Forelimb muscle (tissue), 1 donor: ENCODE measurements at regions not wholly inside any gene's neighbourhood (a gene's known extent, or its start where the extent isn't known, plus 50 kb on each side); places are given as distances from the start of the nearest gene placed in this dataset.
A peak's percentile ranks its signal among the peaks of the same experiment; 100 is the strongest.

ENCODE experiments used
- DNase-seq: peaks from one replicate; pipeline ENCODE4 v3.0.0-alpha.2; 2013; ENCODE audit warnings: low read depth

- no peak for DNase-seq
Observed at GRCh38 chr9:14395317-14396082, 81.6 kb upstream of the NFIB start.

- DNase-seq: no peak
Observed at GRCh38 chr9:14393418-14393817, 79.5 kb upstream of the NFIB start.

DNA sequence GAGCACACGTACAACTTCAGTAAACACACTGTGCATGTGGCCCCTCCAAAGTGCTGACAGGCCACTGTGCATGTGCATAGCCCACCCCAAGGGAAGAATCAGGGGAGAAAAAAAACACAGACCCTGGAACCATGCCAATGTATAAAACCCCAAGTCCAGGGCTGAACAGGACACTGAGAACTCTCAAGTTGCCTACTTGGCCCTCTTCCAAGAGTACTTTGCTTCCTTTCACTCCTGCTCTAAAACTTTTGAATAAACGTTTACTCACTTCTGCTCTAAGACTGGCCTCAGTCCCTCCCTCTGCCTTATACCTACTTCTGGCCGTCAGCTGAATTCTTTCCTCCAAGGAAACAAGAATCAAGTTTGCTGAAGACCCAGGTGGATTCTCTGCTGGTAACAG, 77.7 kb upstream of the NFIB start:
- no peak for DNase-seq

DNA sequence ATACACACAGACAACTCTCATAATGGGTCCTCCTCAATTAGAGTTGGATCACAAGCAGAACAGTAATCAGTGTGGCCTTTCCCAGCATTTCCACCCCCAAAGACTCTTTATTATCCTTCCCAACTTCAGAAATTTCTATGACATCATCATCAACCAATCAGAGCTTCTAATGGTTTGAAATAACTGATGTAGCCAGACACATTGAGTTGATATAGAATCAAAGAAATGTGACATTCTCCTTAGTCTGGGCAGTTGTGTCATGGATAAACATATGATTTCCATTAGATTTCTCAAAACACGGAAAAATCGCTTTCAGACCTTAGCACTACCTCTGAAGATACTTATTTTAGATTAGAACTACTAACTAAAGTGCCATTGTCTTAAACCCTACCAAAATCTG, 75.7 kb upstream of the NFIB start:
- DNase-seq: no peak

DNA sequence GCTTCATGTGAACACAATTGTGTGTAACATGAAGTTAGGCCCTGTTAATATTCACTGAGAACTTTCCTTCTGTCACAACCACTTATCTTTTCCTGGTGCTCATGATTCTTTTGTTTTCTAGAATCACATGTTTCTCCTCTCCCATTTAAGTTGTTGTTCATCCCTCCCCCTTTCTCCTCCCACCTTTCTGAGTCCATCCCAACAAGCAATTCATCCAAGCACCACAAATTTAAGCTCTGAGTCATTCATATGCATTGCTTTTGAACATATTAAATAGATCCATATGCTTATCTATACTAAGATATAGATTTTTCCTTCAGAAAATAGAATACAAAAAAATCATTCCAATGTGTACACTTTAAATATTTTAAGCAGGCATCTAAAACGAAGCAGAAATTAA, 75.2 kb upstream of the NFIB start:
- DNase-seq: no peak

DNA sequence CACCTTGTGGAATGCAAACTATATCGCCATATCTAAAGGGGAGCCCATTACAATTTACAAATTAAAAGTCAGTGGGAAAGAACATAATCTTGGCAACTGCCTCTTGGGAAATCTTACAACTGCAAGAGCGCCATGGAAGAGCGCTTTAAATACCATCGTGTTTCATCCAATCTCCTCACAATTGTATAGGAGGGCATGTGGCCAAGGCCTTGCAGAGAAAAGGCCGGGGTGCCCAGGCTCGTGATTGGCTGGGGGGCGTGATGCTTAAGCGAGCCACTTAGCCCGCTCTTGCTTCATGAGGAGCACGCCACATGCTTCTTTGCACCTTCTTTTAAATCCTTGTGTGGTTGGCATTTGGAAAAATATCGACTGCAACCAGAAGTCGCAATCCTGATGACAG, 69.8 kb upstream of the NFIB start:
- no peak for DNase-seq

GRCh38 chr9:14383294-14383693, 69.4 kb upstream of the NFIB start:
- no peak for DNase-seq

- DNase-seq: no peak
Observed at GRCh38 chr9:14380061-14380836, 66.3 kb upstream of the NFIB start.

DNA sequence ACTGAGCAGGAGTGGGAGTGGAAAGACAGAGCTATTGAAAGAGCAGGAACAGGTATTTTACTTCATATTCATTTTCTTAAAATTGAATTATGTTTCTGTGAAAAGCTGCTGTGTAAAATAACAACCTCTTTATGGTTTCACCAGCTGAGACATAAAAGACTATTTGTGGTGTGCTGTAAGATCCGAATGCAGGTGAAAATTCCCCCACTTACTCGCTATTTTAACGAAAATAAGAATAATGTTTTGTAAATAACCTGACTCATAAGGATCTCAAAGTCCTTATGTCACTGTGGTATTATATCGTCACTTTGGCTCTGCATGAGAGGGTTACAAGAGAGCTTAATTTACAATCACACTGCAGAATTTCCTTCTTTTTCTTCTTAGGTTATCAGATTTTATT, 65.3 kb upstream of the NFIB start:
- DNase-seq: no peak

GRCh38 chr9:14373706-14374105, 59.8 kb upstream of the NFIB start:
- DNase-seq: no peak

DNA sequence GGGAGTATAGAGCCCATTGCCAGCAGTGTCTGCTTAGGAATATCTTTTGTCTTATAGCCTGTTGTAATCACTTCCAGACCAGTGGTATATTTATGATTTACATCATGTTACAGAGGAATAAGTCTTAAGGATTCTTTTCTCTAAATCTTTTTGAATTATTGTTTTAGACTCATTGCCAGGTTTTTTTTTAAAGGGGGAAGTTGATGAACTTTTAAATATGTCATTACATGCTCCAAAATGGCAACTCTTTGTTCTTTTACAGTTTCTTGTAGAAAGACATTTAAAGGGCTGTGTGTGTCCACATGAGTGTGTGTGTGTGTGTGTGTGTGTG, 59.4 kb upstream of the NFIB start:
- DNase-seq: no peak

GRCh38 chr9:14372437-14373335, 58.7 kb upstream of the NFIB start:
- DNase-seq: no peak

GRCh38 chr9:14369011-14369410, 55.1 kb upstream of the NFIB start:
- DNase-seq: no peak

DNA sequence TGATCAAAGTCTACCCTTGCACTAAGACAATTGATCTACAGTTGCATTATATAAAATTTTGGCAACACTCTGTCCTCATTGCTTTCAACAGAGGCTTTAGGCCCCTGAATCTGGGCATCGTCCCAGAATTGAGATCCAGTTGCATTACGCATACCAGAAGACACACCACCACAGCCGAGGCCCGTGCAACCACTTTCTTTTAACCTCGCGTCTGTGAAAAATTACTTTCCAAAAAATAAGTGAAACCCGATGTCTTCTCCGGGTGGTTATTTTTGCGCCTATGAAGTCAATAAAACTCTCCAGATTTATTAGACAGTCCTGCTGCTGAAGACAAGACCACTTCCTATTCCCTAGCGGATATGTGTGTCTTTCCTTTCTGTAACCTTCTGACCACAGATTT, 52.1 kb upstream of the NFIB start:
- DNase-seq: peak; percentile 90

DNA sequence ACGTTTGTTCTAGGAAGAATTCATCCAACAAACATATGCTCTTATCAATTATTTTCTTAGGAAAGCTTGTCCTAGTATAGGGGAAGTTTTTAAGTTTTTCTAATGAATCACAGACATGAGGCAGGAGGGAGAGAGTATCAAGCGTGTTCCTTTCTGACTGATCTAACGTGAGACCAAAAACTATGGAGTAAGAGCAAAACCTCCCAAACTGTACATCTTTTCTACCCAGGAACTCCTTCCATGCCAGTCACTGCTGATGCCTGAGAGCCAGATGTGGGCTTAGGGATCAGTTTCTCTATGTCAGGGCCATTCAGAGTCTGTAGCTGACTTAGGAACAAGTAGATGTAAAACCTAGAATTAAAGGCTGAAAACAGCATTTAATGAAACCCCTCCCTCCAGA, 51.7 kb upstream of the NFIB start:
- no peak for DNase-seq
